GM12865 (cell line): ENCODE measurements at regions not wholly inside any gene's neighbourhood (a gene's known extent, or its start where the extent isn't known, plus 50 kb on each side); places are given as distances from the start of the nearest gene placed in this dataset.

ENCODE experiments used
- DNase-seq: peaks from one replicate; pipeline ENCODE4 v3.0.0; 2010; ENCODE audit warnings: low read depth
- H3K4me3 ChIP-seq: 2 replicates; pipeline ENCODE4 v1.5.1; 2011; ENCODE audit warnings: mild to moderate bottlenecking, low read depth, low read length, control low read depth
- CTCF ChIP-seq: IDR thresholded peaks from 2 replicates; pipeline ENCODE4 v1.5.1; 2011; ENCODE audit warnings: low read length, control low read depth, low read depth, inconsistent platforms; ENCODE audit not compliant: insufficient read depth; ENCODE audit errors: missing control alignments

- DNase-seq: no peak
- H3K4me3 ChIP-seq: no peak overlapping the region
- no peak for TF ChIP-seq CTCF
These were observed 67.0 kb upstream of the PLXNA4 start for GRCh38 chr7:132643302-132643701.

GRCh38 chr7:132641238-132641637, 65.0 kb upstream of the PLXNA4 start:
- no peak for TF ChIP-seq CTCF
- DNase-seq: no peak
- no peak overlapping the region for H3K4me3 ChIP-seq

GRCh38 chr7:132639983-132640382, 63.7 kb upstream of the PLXNA4 start:
- no peak for TF ChIP-seq CTCF

GRCh38 chr7:132638000-132638399, 61.7 kb upstream of the PLXNA4 start:
- no peak for DNase-seq
- TF ChIP-seq CTCF: no peak
- no peak overlapping the region for H3K4me3 ChIP-seq

More at GRCh38 chr7:132639983-132640382, 63.7 kb upstream of the PLXNA4 start:
- H3K4me3 ChIP-seq: no peak overlapping the region
- no peak for DNase-seq

- no peak for DNase-seq
- TF ChIP-seq CTCF: no peak
- H3K4me3 ChIP-seq: no peak overlapping the region
These were observed 60.3 kb upstream of the PLXNA4 start for GRCh38 chr7:132636581-132636980.

GRCh38 chr7:132635127-132635526, 58.9 kb upstream of the PLXNA4 start:
- H3K4me3 ChIP-seq: no peak overlapping the region
- TF ChIP-seq CTCF: no peak
- DNase-seq: no peak

- H3K4me3 ChIP-seq: no peak overlapping the region
- no peak for TF ChIP-seq CTCF
- DNase-seq: no peak
These were observed 54.6 kb upstream of the PLXNA4 start for GRCh38 chr7:132630834-132631233.
